GM12864 (cell line): ENCODE measurements at regions not wholly inside any gene's neighbourhood (a gene's known extent, or its start where the extent isn't known, plus 50 kb on each side); places are given as distances from the start of the nearest gene placed in this dataset.

Experiments used
- DNase-seq: peaks from one replicate; pipeline ENCODE4 v3.0.0-alpha.2; 2011; ENCODE audit warnings: low read depth
- H3K4me3 ChIP-seq: 2 replicates; pipeline ENCODE4 v1.5.1; 2011; ENCODE audit warnings: mild to moderate bottlenecking, low read depth, low read length, control low read depth
- CTCF ChIP-seq: IDR thresholded peaks from 2 replicates; pipeline ENCODE4 v1.5.1; 2011; ENCODE audit warnings: low read depth, mild to moderate bottlenecking, moderate library complexity, low read length, control low read depth, inconsistent platforms; ENCODE audit errors: missing control alignments

- no peak for DNase-seq
- H3K4me3 ChIP-seq: no peak overlapping the region
- TF ChIP-seq CTCF: no peak
These were observed 497.2 kb upstream of the FAM241A start for GRCh38 chr4:111648056-111648455.

- no peak for TF ChIP-seq CTCF
- no peak overlapping the region for H3K4me3 ChIP-seq
- no peak for DNase-seq
These were observed 495.9 kb upstream of the FAM241A start for GRCh38 chr4:111649308-111649707.

GRCh38 chr4:111650146-111650545 is 495.1 kb upstream of the FAM241A start:
- DNase-seq: no peak
- no peak overlapping the region for H3K4me3 ChIP-seq
- TF ChIP-seq CTCF: no peak

- H3K4me3 ChIP-seq: no peak overlapping the region
- no peak for TF ChIP-seq CTCF
- no peak for DNase-seq
These were observed 494.6 kb upstream of the FAM241A start for GRCh38 chr4:111650674-111651086.

- no peak for DNase-seq
- TF ChIP-seq CTCF: no peak
- H3K4me3 ChIP-seq: no peak overlapping the region
These were observed 493.0 kb upstream of the FAM241A start for GRCh38 chr4:111652236-111652635.

- no peak for DNase-seq
- no peak overlapping the region for H3K4me3 ChIP-seq
- no peak for TF ChIP-seq CTCF
These were observed 492.3 kb upstream of the FAM241A start for GRCh38 chr4:111652986-111653385.

GRCh38 chr4:111662496-111662895 is 482.8 kb upstream of the FAM241A start:
- TF ChIP-seq CTCF: no peak
- DNase-seq: no peak
- H3K4me3 ChIP-seq: no peak overlapping the region
